ENCODE measurements at regions not wholly inside any gene's neighbourhood (a gene's known extent, or its start where the extent isn't known, plus 50 kb on each side); places are given as distances from the start of the nearest gene placed in this dataset.
A peak's percentile ranks its signal among the peaks of the same experiment; 100 is the strongest.

GRCh38 chr20:1790386-1790785 is 104.8 kb upstream of the SIRPA start:
- DNase-seq (ENCODE audit: low read depth) = no peak

GRCh38 chr20:1788044-1788443 is 107.2 kb upstream of the SIRPA start:
- no peak for DNase-seq (ENCODE audit: low read depth)

DNA sequence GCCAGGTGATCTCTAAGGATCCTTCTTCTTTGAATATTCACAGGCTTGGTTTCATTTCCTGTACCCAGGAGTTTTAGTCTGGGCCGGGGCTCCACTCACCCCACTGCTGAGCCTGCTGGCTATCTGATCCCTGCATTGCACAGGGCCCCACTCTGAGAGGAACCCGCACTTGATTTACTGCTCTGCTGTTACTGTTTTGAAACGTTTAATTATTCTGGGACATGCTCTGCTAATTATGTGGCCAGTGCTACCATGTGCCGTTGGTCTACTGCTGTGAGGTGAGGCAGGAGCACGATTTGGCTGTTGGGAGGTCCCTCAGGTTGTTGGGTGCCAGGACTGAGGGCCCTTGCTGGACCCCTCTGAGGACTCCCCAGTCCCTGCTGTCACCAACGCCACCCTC is 108.7 kb upstream of the SIRPA start:
- DNase-seq (ENCODE audit: low read depth) = no peak

- DNase-seq (ENCODE audit: low read depth) = no peak
Measured at GRCh38 chr20:1784586-1784985, 110.6 kb upstream of the SIRPA start.

DNA sequence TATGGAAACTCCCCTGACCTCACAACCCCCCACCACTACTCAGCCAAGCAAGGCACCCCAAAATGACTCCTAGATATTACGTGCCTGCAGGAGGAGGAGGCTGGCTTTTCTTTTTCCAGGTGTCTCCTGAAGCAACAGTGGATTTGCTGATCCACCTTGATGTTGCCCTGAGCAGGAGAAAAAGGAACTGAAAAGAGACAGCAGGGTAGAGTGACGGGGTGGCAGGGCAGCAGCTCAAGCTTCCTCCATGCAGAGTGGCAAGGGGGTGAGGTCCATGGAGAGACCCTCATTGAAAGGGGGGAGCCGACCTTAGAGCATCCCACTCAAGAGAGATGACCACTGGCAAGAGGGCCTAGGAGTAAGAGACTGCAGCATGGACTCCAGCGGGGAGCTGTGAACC is 112.0 kb upstream of the SIRPA start:
- no peak for DNase-seq (ENCODE audit: low read depth)

- no peak for DNase-seq (ENCODE audit: low read depth)
Measured at GRCh38 chr20:1782181-1782580, 113.0 kb upstream of the SIRPA start.

DNA sequence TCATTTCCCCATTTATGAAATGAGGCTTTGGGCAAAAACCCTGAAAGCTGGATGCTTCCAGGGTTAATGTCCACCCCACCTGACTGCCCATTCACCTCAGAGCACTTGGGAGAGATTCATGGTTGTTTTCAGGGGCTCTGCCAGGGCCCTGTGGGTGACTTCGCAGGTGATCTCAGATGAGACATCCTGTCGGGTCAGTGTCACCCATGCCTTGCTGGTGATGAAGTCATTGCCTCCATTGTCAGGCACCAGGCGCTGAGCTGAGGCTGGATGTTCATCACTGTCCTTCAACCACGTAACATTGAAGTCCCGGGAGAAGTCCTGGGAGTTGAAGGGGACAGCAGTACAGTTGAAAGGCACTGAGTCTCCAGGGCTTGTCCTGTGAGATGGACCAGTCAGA is 115.6 kb upstream of the SIRPA start:
- DNase-seq (ENCODE audit: low read depth) = no peak

GRCh38 chr20:1778338-1778737 is 116.9 kb upstream of the SIRPA start:
- DNase-seq (ENCODE audit: low read depth) = no peak

- DNase-seq (ENCODE audit: low read depth) = no peak
Measured at GRCh38 chr20:1777476-1777820, 117.8 kb upstream of the SIRPA start.

DNA sequence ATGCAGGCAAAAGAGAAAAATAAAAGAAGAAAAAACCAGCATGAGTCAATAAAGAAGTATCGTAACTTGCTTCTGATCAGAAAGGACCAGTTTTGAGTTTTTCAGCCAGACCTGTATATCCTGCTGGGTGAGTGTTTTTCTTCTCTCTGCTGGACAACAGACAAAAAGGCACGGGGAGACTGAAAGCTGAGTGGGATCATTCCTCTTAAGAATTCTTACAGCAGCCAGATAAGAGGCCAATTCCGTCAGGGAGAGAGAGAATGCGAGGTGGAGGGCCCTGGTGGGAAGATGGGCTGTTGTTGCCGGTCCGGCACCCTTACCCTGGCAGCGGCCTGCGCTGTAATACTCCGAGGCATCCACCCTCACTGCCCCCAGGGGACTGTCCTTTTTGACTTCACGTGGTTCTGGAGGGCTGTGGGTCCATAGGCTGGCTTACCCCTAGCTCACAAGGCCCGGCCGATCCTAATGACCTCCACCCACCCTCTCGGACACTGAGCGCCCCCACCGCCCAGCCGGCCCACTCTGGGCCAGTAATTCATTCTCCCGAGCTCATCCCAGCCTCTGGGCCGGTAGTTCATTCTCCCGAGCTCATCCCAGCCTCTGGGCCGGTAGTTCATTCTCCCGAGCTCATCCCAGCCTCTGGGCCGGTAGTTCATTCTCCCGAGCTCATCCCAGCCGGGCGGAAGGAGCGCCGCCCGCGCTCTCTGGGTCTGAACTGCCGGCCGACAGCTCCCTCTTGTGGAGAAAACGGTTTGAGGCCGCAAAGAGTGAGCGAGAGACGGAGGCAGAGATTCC is 118.3 kb upstream of the SIRPA start:
- peak; percentile 68 for DNase-seq (ENCODE audit: low read depth)

- DNase-seq (ENCODE audit: low read depth) = no peak
Measured at GRCh38 chr20:1775117-1775516, 117.5 kb upstream of the SIRPG start.

- DNase-seq (ENCODE audit: low read depth) = no peak
Measured at GRCh38 chr20:1774479-1774878, 116.9 kb upstream of the SIRPG start.

GRCh38 chr20:1773816-1774215 is 116.2 kb upstream of the SIRPG start:
- no peak for DNase-seq (ENCODE audit: low read depth)

GRCh38 chr20:1769491-1769890 is 111.9 kb upstream of the SIRPG start:
- no peak for DNase-seq (ENCODE audit: low read depth)

GRCh38 chr20:1766731-1767130 is 109.2 kb upstream of the SIRPG start:
- no peak for DNase-seq (ENCODE audit: low read depth)

GRCh38 chr20:1764136-1765033 is 106.8 kb upstream of the SIRPG start:
- peak; percentile 43 for DNase-seq (ENCODE audit: low read depth)

GRCh38 chr20:1761598-1761997 is 104.0 kb upstream of the SIRPG start:
- no peak for DNase-seq (ENCODE audit: low read depth)

DNA sequence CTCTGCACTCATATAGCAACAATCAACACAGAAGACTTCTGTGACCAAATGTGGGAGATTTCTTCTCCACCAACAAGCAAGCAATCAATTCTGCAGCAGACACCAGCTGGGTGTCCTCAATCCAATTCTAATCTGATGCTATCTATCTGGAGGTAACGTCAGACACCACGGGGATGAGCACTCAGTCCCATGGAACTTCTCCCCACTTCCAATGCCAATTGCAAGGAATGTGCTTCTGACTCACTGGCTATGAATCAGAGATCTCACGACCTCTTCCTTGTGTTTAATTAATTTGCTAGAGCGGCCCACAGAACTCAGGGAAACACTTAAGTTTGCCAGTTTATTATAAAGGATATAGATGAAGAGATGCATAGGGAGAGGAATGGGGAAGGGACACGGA is 103.5 kb upstream of the SIRPG start:
- no peak for DNase-seq (ENCODE audit: low read depth)

- DNase-seq (ENCODE audit: low read depth) = no peak
Measured at GRCh38 chr20:1758765-1759164, 101.2 kb upstream of the SIRPG start.

- DNase-seq (ENCODE audit: low read depth) = no peak
Measured at GRCh38 chr20:1757606-1758512, 100.3 kb upstream of the SIRPG start.

DNA sequence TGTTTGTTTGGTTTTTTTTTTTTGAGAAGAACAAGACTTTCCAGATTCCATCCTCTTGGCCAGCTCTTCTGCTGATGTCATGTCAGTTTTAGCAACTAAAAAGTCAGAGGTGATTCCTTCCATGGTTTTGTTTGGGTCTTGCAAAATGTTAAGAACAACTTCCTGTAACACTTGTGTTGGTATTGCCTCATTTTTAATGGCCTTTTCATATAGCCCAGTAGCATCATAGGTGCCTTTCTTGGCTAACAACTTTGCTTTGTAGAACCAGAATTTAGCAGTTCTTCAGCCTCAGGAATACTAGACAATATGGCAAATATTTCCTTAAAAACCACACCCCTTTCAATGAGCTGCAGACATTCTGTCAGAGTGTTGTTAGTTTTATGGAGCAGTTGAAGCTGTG is 99.5 kb upstream of the SIRPG start:
- DNase-seq (ENCODE audit: low read depth) = no peak

- no peak for DNase-seq (ENCODE audit: low read depth)
Measured at GRCh38 chr20:1754749-1755148, 97.2 kb upstream of the SIRPG start.

All from forelimb muscle (tissue), 1 donor.